DND-41 (cell line): ENCODE measurements at regions not wholly inside any gene's neighbourhood (a gene's known extent, or its start where the extent isn't known, plus 50 kb on each side); places are given as distances from the start of the nearest gene placed in this dataset.

ENCODE experiments used
- ATAC-seq: fragments of 200-7000 bp; cut with Tn5 transposase; 3 replicates; pipeline ENCODE4 v1.9.1; 2021; ENCODE audit warnings: low read depth; ENCODE audit not compliant: insufficient read depth
- DNase-seq: peaks from one replicate; pipeline ENCODE4 v3.0.0-alpha.2; 2020
- H2AFZ ChIP-seq: 2 replicates; pipeline ENCODE4 v1.6.0; 2012; ENCODE audit warnings: low read depth, low read length
- H3K27ac ChIP-seq: 2 replicates; pipeline ENCODE4 v1.5.1; 2012; ENCODE audit warnings: low read length, inconsistent platforms
- H3K27me3 ChIP-seq: fragments of 200-600 bp; sonication (generic); 2 replicates; pipeline ENCODE4 v1.6.0; 2012; ENCODE audit warnings: low read length, mild to moderate bottlenecking, inconsistent platforms; ENCODE audit not compliant: insufficient read depth, poor library complexity
- H3K36me3 ChIP-seq: 2 replicates; pipeline ENCODE4 v1.5.1; 2012; ENCODE audit warnings: low read length, inconsistent platforms; ENCODE audit not compliant: insufficient read depth
- H3K4me1 ChIP-seq: 2 replicates; pipeline ENCODE4 v1.5.1; 2012; ENCODE audit warnings: mild to moderate bottlenecking, low read length; ENCODE audit not compliant: insufficient read depth
- H3K4me2 ChIP-seq: 2 replicates; pipeline ENCODE4 v1.6.0; 2012; ENCODE audit warnings: mild to moderate bottlenecking, moderate library complexity, low read length, inconsistent platforms; ENCODE audit not compliant: insufficient read depth
- H3K4me3 ChIP-seq, 2 experiments: fragments of 200-600 bp in 1 of 2; shearing (Covaris generic) in 1 of 2; 2 replicates each; pipeline ENCODE4 v1.5.1; 2012 to 2016; ENCODE audit warnings: inconsistent platforms in 2 of 2, low read length in 2 of 2, mild to moderate bottlenecking in 2 of 2, low read depth in 1 of 2, moderate library complexity in 1 of 2
- H3K79me2 ChIP-seq: 2 replicates; pipeline ENCODE4 v1.6.0; 2012; ENCODE audit warnings: low read length, inconsistent platforms; ENCODE audit not compliant: insufficient read depth
- H3K9ac ChIP-seq: 2 replicates; pipeline ENCODE4 v1.6.0; 2012; ENCODE audit warnings: low read depth, mild to moderate bottlenecking, inconsistent platforms, low read length, moderate library complexity
- H3K9me3 ChIP-seq: 2 replicates; pipeline ENCODE4 v1.5.1; 2012; ENCODE audit warnings: low read length, moderate library complexity, mild to moderate bottlenecking, inconsistent platforms; ENCODE audit not compliant: insufficient read depth, severe bottlenecking
- H4K20me1 ChIP-seq: 2 replicates; pipeline ENCODE4 v1.6.0; 2012; ENCODE audit warnings: low read length; ENCODE audit not compliant: insufficient read depth
- CTCF ChIP-seq: IDR thresholded peaks from 2 replicates; pipeline ENCODE4 v1.5.1; 2012; ENCODE audit warnings: borderline replicate concordance, low read length, moderate library complexity, mild to moderate bottlenecking; ENCODE audit not compliant: poor library complexity, severe bottlenecking; ENCODE audit errors: extremely low read depth
- EZH2 ChIP-seq: IDR thresholded peaks from 3 replicates; pipeline ENCODE4 v1.6.1; 2012; ENCODE audit warnings: borderline replicate concordance, low read depth, mild to moderate bottlenecking, moderate library complexity, low read length, inconsistent platforms; ENCODE audit not compliant: severe bottlenecking

- Histone ChIP-seq H4K20me1 (peaks cover 9% of the 10 kb centered on the region; the same call in 1 of the 2 replicates), H3K9me3 (no peaks in the 10 kb centered on the region), H3K36me3 (no peaks in the 10 kb centered on the region), H3K27me3 (peaks cover 10% of the 10 kb centered on the region), H3K9ac (no peak overlapping the region), H2AFZ (no peak overlapping the region), H3K4me1 (no peaks in the 10 kb centered on the region), H3K4me2 (no peak overlapping the region), H3K79me2 (no peaks in the 10 kb centered on the region), H3K4me3 (no peak overlapping the region), H3K27ac (no peak overlapping the region)
- no peak for TF ChIP-seq CTCF
- DNase-seq (no peak), ATAC-seq (no peak)
Measured at GRCh38 chr2:20532634-20533437, 86.0 kb downstream of the RHOB start.

GRCh38 chr2:20533993-20534622, 87.2 kb downstream of the RHOB start:
- Histone ChIP-seq H3K4me3 (no peak overlapping the region), H4K20me1 (0 out of 2 replicates have a peak, but pooled peaks cover 3% of the 10 kb centered on the region), H3K9ac (no peak overlapping the region), H3K27ac (no peak overlapping the region), H3K27me3 (peaks cover 13% of the 10 kb centered on the region), H3K4me1 (no peaks in the 10 kb centered on the region), H3K9me3 (no peaks in the 10 kb centered on the region), H3K79me2 (no peaks in the 10 kb centered on the region), H3K4me2 (no peak overlapping the region), H3K36me3 (no peaks in the 10 kb centered on the region), H2AFZ (no peak overlapping the region)
- ATAC-seq (no peak), DNase-seq (no peak)
- TF ChIP-seq CTCF: no peak
- no peak for TF ChIP-seq EZH2

GRCh38 chr2:20534913-20535801, 88.3 kb downstream of the RHOB start:
- H3K4me1 ChIP-seq: no peaks in the 10 kb centered on the region
- H3K79me2 ChIP-seq: no peaks in the 10 kb centered on the region
- TF ChIP-seq EZH2 (no peak), CTCF (no peak)
- no peaks in the 10 kb centered on the region for H3K36me3 ChIP-seq
- H3K9ac ChIP-seq: no peak overlapping the region
- H3K9me3 ChIP-seq: no peaks in the 10 kb centered on the region
- H3K4me3 ChIP-seq: no peak overlapping the region
- DNase-seq (no peak), ATAC-seq (no peak)
- no peak overlapping the region for H3K27ac ChIP-seq
- H3K4me2 ChIP-seq: no peak overlapping the region
- H2AFZ ChIP-seq: no peak overlapping the region
- 0 out of 2 replicates have a peak, but pooled peaks cover 3% of the 10 kb centered on the region for H4K20me1 ChIP-seq
- H3K27me3 ChIP-seq: peaks cover 14% of the 10 kb centered on the region
